ENCODE measurements at regions not wholly inside any gene's neighbourhood (a gene's known extent, or its start where the extent isn't known, plus 50 kb on each side); places are given as distances from the start of the nearest gene placed in this dataset.

GRCh38 chr10:129223363-129223762 is 243.7 kb upstream of the MGMT start:
- no peak overlapping the region for H3K27ac ChIP-seq
- H3K27me3 Mint-ChIP-seq (ENCODE audit: insufficient read depth, low read depth), result no peaks in the 10 kb centered on the region
- no peaks in the 10 kb centered on the region for H3K9me3 ChIP-seq (ENCODE audit: low read depth)
- no peak overlapping the region for H3K4me2 ChIP-seq
- H3F3A ChIP-seq (ENCODE audit: low read depth), result no peaks in the 10 kb centered on the region
- H3K4me3 Mint-ChIP-seq, result no peak overlapping the region
- no peaks in the 10 kb centered on the region for H3K36me3 Mint-ChIP-seq
- DNase-seq (ENCODE audit: low spot score), result no peak
- no peak overlapping the region for H3K4me3 ChIP-seq
- H4K20me1 ChIP-seq (ENCODE audit: low read depth), result no peaks in the 10 kb centered on the region
- H2AFZ ChIP-seq (replicated peaks), result no peak overlapping the region
- no peaks in the 10 kb centered on the region for H3K4me1 ChIP-seq
- H3K27me3 ChIP-seq, result no peaks in the 10 kb centered on the region
- H3K27ac Mint-ChIP-seq, result no peak overlapping the region
- no peak for TF ChIP-seq CTCF (IDR thresholded peaks at IDR 0.05)
- no peak for TF ChIP-seq EZH2phosphoT487 (IDR thresholded peaks at IDR 0.05)
- no peak for TF ChIP-seq EZH2 (IDR thresholded peaks at IDR 0.05)
- no peaks in the 10 kb centered on the region for H3K79me2 ChIP-seq (ENCODE audit: low read depth)
- no peaks in the 10 kb centered on the region for H3K36me3 ChIP-seq
- H3K4me1 Mint-ChIP-seq, result no peaks in the 10 kb centered on the region
- no peaks in the 10 kb centered on the region for H3K9me3 Mint-ChIP-seq
- H3K9ac ChIP-seq, result no peak overlapping the region

- Mint-ChIP-seq H3K4me3 (no peak overlapping the region), H3K27me3 (ENCODE audit: insufficient read depth, low read depth) (no peaks in the 10 kb centered on the region), H3K4me1 (no peaks in the 10 kb centered on the region), H3K9me3 (no peaks in the 10 kb centered on the region), H3K36me3 (no peaks in the 10 kb centered on the region), H3K27ac (no peak overlapping the region)
- no peak overlapping the region for H3K4me3 ChIP-seq
- H2AFZ ChIP-seq (replicated peaks), result no peak overlapping the region
- no peaks in the 10 kb centered on the region for H3K27me3 ChIP-seq
- DNase-seq (ENCODE audit: low spot score), result no peak
- TF ChIP-seq EZH2phosphoT487 (IDR thresholded peaks at IDR 0.05) (no peak), EZH2 (IDR thresholded peaks at IDR 0.05) (no peak)
- H3K9ac ChIP-seq, result no peak overlapping the region
- no peaks in the 10 kb centered on the region for H3K36me3 ChIP-seq
- H3K4me2 ChIP-seq, result no peak overlapping the region
- H3K4me1 ChIP-seq, result no peaks in the 10 kb centered on the region
- no peaks in the 10 kb centered on the region for H3F3A ChIP-seq (ENCODE audit: low read depth)
- H3K9me3 ChIP-seq (ENCODE audit: low read depth), result no peaks in the 10 kb centered on the region
- no peak overlapping the region for H3K27ac ChIP-seq
- H3K79me2 ChIP-seq (ENCODE audit: low read depth), result no peaks in the 10 kb centered on the region
- H4K20me1 ChIP-seq (ENCODE audit: low read depth), result no peaks in the 10 kb centered on the region
Measured at GRCh38 chr10:129224065-129224464, 243.0 kb upstream of the MGMT start.

DNA sequence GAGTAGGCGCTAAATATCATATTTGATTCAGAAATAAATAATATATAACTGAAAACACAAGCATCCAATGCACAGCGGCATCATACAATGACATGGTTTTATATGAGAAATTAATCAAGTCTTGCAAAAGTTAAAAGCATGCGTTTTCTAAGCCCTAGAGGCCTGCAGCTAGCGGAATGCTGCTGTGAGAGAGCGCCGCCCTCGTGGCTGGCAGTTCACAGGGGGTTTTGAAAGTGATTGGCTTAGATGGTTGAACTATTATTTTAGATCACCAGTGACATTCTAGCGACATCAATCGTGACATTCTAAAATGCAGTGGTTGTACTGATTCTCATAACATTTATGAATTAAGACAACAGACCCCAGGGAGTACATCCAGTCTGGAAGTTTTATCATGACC is 235.2 kb upstream of the MGMT start:
- peaks cover 13% of the 10 kb centered on the region for H3K4me1 Mint-ChIP-seq
- H3K27me3 Mint-ChIP-seq (ENCODE audit: insufficient read depth, low read depth), result peaks cover 2% of the 10 kb centered on the region
- Histone ChIP-seq H2AFZ (replicated peaks) (no peak overlapping the region), H3K36me3 (no peaks in the 10 kb centered on the region), H3K27ac (no peak overlapping the region), H3F3A (ENCODE audit: low read depth) (no peaks in the 10 kb centered on the region), H3K4me1 (no peaks in the 10 kb centered on the region), H3K4me2 (no peak overlapping the region), H3K4me3 (no peak overlapping the region), H3K9ac (no peak overlapping the region), H3K27me3 (no peaks in the 10 kb centered on the region), H3K9me3 (ENCODE audit: low read depth) (no peaks in the 10 kb centered on the region), H3K79me2 (ENCODE audit: low read depth) (no peaks in the 10 kb centered on the region), H4K20me1 (ENCODE audit: low read depth) (no peaks in the 10 kb centered on the region)
- no peaks in the 10 kb centered on the region for H3K36me3 Mint-ChIP-seq
- no peak overlapping the region for H3K27ac Mint-ChIP-seq
- no peak overlapping the region for H3K4me3 Mint-ChIP-seq
- no peak for DNase-seq (ENCODE audit: low spot score)
- no peak for TF ChIP-seq EZH2 (IDR thresholded peaks at IDR 0.05)
- TF ChIP-seq EZH2phosphoT487 (IDR thresholded peaks at IDR 0.05), result no peak
- no peak for TF ChIP-seq CTCF (IDR thresholded peaks at IDR 0.05)
- no peaks in the 10 kb centered on the region for H3K9me3 Mint-ChIP-seq

- Mint-ChIP-seq H3K36me3 (no peaks in the 10 kb centered on the region), H3K4me3 (no peak overlapping the region), H3K27ac (no peak overlapping the region), H3K9me3 (no peaks in the 10 kb centered on the region), H3K4me1 (peaks cover 13% of the 10 kb centered on the region), H3K27me3 (ENCODE audit: insufficient read depth, low read depth) (peaks cover 2% of the 10 kb centered on the region)
- Histone ChIP-seq H2AFZ (replicated peaks) (no peak overlapping the region), H3K4me2 (no peak overlapping the region), H3K27ac (no peak overlapping the region), H3F3A (ENCODE audit: low read depth) (no peaks in the 10 kb centered on the region), H3K27me3 (no peaks in the 10 kb centered on the region), H3K36me3 (no peaks in the 10 kb centered on the region), H4K20me1 (ENCODE audit: low read depth) (no peaks in the 10 kb centered on the region), H3K4me1 (no peaks in the 10 kb centered on the region), H3K4me3 (no peak overlapping the region), H3K9me3 (ENCODE audit: low read depth) (no peaks in the 10 kb centered on the region), H3K9ac (no peak overlapping the region), H3K79me2 (ENCODE audit: low read depth) (no peaks in the 10 kb centered on the region)
- DNase-seq (ENCODE audit: low spot score), result no peak
- TF ChIP-seq EZH2 (IDR thresholded peaks at IDR 0.05), result no peak
- no peak for TF ChIP-seq CTCF (IDR thresholded peaks at IDR 0.05)
- no peak for TF ChIP-seq EZH2phosphoT487 (IDR thresholded peaks at IDR 0.05)
Measured at GRCh38 chr10:129233351-129234148, 233.5 kb upstream of the MGMT start.
